Superior temporal gyrus (tissue), 1 donor: ENCODE measurements at regions not wholly inside any gene's neighbourhood (a gene's known extent, or its start where the extent isn't known, plus 50 kb on each side); places are given as distances from the start of the nearest gene placed in this dataset.
"Not testable (repeated sequence)": the region's sequence is repeated elsewhere in the genome, so short reads cannot be mapped to it uniquely, and the experiment has no call there.

Experiments used
- DNase-seq: peaks from one replicate; pipeline ENCODE4 v3.0.0-alpha.2; 2016; ENCODE audit errors: extremely low spot score

- no peak for DNase-seq
These were observed 252.0 kb downstream of the NR2F2 start for GRCh38 chr15:96582473-96582872.

GRCh38 chr15:96583671-96584070 lies 253.2 kb downstream of the NR2F2 start:
- DNase-seq: no peak

GRCh38 chr15:96585484-96586386 lies 255.2 kb downstream of the NR2F2 start:
- DNase-seq: no peak

GRCh38 chr15:96586901-96587300 lies 256.4 kb downstream of the NR2F2 start:
- no peak for DNase-seq

GRCh38 chr15:96589864-96590263 lies 259.4 kb downstream of the NR2F2 start:
- no peak for DNase-seq

- no peak for DNase-seq
These were observed 263.2 kb downstream of the NR2F2 start for GRCh38 chr15:96593735-96594134.

- no peak for DNase-seq
These were observed 265.5 kb downstream of the NR2F2 start for GRCh38 chr15:96595951-96596350.

GRCh38 chr15:96598514-96598913 lies 268.0 kb downstream of the NR2F2 start:
- no peak for DNase-seq

- DNase-seq: no peak
These were observed 268.8 kb downstream of the NR2F2 start for GRCh38 chr15:96599268-96599667.

GRCh38 chr15:96600350-96600749 lies 269.9 kb downstream of the NR2F2 start:
- DNase-seq: no peak

- no peak for DNase-seq
These were observed 276.1 kb downstream of the NR2F2 start for GRCh38 chr15:96606617-96607016.

- no peak for DNase-seq
These were observed 280.3 kb downstream of the NR2F2 start for GRCh38 chr15:96610757-96611156.

GRCh38 chr15:96612917-96613316 lies 282.4 kb downstream of the NR2F2 start:
- no peak for DNase-seq

- DNase-seq: no peak
These were observed 288.7 kb downstream of the NR2F2 start for GRCh38 chr15:96619174-96619573.

GRCh38 chr15:96622714-96623113 lies 292.2 kb downstream of the NR2F2 start:
- no peak for DNase-seq

- no peak for DNase-seq
These were observed 294.8 kb downstream of the NR2F2 start for GRCh38 chr15:96625256-96625655.

- no peak for DNase-seq
These were observed 296.6 kb downstream of the NR2F2 start for GRCh38 chr15:96627031-96627568.

- DNase-seq: no peak
These were observed 299.0 kb downstream of the NR2F2 start for GRCh38 chr15:96629511-96629910.

GRCh38 chr15:96638793-96639192 lies 308.3 kb downstream of the NR2F2 start:
- no peak for DNase-seq

- no peak for DNase-seq
These were observed 315.3 kb downstream of the NR2F2 start for GRCh38 chr15:96645796-96646195.

- no peak for DNase-seq
These were observed 318.4 kb downstream of the NR2F2 start for GRCh38 chr15:96648866-96649265.

- DNase-seq: no peak
These were observed 326.6 kb downstream of the NR2F2 start for GRCh38 chr15:96657096-96657495.

- not testable (repeated sequence) for DNase-seq
These were observed 336.5 kb downstream of the NR2F2 start for GRCh38 chr15:96666979-96667378.
